Osteoblast (primary cell): ENCODE measurements at regions not wholly inside any gene's neighbourhood (a gene's known extent, or its start where the extent isn't known, plus 50 kb on each side); places are given as distances from the start of the nearest gene placed in this dataset.

Experiments used
- DNase-seq: peaks from one replicate; pipeline ENCODE4 v3.0.0; 2011; ENCODE audit warnings: low spot score, mixed read lengths; ENCODE audit not compliant: insufficient read length; ENCODE audit errors: missing footprints
- H2AFZ ChIP-seq: 2 replicates; pipeline ENCODE4 v1.6.0; 2011; ENCODE audit warnings: mild to moderate bottlenecking, low read length
- H3K27ac ChIP-seq: 2 replicates; pipeline ENCODE4 v1.5.1; 2011; ENCODE audit warnings: mild to moderate bottlenecking, low read depth, low read length, moderate library complexity
- H3K27me3 ChIP-seq: 2 replicates; pipeline ENCODE4 v1.6.0; 2012; ENCODE audit warnings: mild to moderate bottlenecking, control low read depth, inconsistent platforms, low read length, moderate library complexity; ENCODE audit not compliant: insufficient read depth
- H3K36me3 ChIP-seq: 2 replicates; pipeline ENCODE4 v1.5.1; 2011; ENCODE audit warnings: mild to moderate bottlenecking, low read length, control low read depth, moderate library complexity; ENCODE audit not compliant: insufficient read depth
- H3K4me1 ChIP-seq: 2 replicates; pipeline ENCODE4 v1.5.1; 2011; ENCODE audit warnings: mild to moderate bottlenecking, low read length, control low read depth, moderate library complexity; ENCODE audit not compliant: insufficient read depth
- H3K4me2 ChIP-seq: 2 replicates; pipeline ENCODE4 v1.6.0; 2011; ENCODE audit warnings: mild to moderate bottlenecking, low read length; ENCODE audit not compliant: insufficient read depth
- H3K4me3 ChIP-seq: fragments of 200-600 bp; sonication (generic); 3 replicates; pipeline ENCODE4 v1.5.1; 2012; ENCODE audit warnings: mild to moderate bottlenecking, low read length, inconsistent platforms; ENCODE audit not compliant: insufficient read depth
- H3K79me2 ChIP-seq: 2 replicates; pipeline ENCODE4 v1.6.0; 2012; ENCODE audit warnings: mild to moderate bottlenecking, low read length, control low read depth, inconsistent platforms; ENCODE audit not compliant: insufficient read depth
- H3K9me3 ChIP-seq: 2 replicates; pipeline ENCODE4 v1.5.1; 2011; ENCODE audit warnings: low read depth, low read length, control low read depth
- H4K20me1 ChIP-seq: 2 replicates; pipeline ENCODE4 v1.6.0; 2012; ENCODE audit warnings: mild to moderate bottlenecking, low read length, control low read depth; ENCODE audit not compliant: insufficient read depth
- CTCF ChIP-seq: IDR thresholded peaks from 2 replicates; pipeline ENCODE4 v1.5.1; 2011; ENCODE audit warnings: mild to moderate bottlenecking, low read depth, low read length, moderate library complexity; ENCODE audit errors: extremely low read depth

DNA sequence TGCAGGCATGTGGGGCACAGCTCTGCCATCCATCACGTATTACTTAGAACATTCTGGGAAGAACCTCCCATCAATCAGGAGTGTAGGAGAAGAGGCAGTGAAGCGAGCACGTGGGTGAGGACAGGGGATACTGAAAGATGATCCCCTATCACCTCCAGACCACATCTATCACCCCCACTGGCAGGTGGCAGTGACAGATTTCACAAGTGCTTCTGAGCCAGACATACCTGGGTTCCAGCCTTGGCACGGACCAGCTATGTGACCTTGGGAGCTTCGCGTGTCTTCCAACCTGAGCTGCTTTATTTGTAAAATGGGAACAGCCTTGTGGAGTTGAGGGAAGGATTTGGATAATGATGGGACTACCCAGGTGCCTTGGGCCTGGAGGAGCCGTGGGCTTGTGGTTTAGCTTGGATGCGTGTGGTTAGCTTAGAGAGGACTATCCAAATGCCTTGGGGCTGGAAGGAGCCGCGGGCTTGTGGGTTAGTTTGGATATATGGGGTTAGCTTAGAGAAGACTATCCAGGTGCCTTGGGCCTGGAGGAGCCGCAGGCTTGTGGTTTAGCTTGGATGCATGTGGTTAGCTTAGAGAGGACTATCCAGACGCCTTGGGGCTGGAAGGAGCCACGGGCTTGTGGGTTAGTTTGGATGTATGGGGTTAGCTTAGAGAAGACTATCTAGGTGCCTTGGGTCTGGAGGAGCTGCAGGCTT is 206.4 kb downstream of the ENGASE start:
- no peak overlapping the region for H2AFZ ChIP-seq
- TF ChIP-seq CTCF, result no peak
- H3K4me3 ChIP-seq, result no peak overlapping the region
- no peaks in the 10 kb centered on the region for H3K4me1 ChIP-seq
- H3K27me3 ChIP-seq, result peaks cover 6% of the 10 kb centered on the region
- no peaks in the 10 kb centered on the region for H3K79me2 ChIP-seq
- peak; percentile 68 for DNase-seq
- no peak overlapping the region for H3K4me2 ChIP-seq
- H3K36me3 ChIP-seq, result no peaks in the 10 kb centered on the region
- no peak overlapping the region for H3K27ac ChIP-seq
- H4K20me1 ChIP-seq, result no peaks in the 10 kb centered on the region
- H3K9me3 ChIP-seq, result no peaks in the 10 kb centered on the region

DNA sequence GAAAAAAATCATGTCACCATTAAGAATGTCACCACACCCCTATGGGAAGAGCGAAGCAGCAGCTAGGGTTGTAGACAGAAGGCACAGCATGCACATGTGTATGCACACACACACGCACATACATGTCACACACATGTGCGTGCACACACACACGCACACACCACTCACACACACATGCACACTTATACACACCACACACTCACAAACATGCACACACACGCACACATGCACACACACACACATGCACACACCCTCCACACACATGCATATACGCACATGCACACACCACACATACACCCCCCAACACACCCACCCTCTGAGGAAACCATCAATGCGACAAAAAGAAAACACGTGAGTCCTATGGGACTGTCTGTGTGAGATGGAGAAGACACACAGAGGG is 205.4 kb downstream of the ENGASE start:
- Histone ChIP-seq H3K4me2 (no peak overlapping the region), H4K20me1 (no peaks in the 10 kb centered on the region), H3K27me3 (peaks cover 6% of the 10 kb centered on the region), H3K36me3 (no peaks in the 10 kb centered on the region), H3K79me2 (no peaks in the 10 kb centered on the region), H3K27ac (no peak overlapping the region), H2AFZ (no peak overlapping the region), H3K4me1 (no peaks in the 10 kb centered on the region), H3K4me3 (no peak overlapping the region), H3K9me3 (no peaks in the 10 kb centered on the region)
- DNase-seq, result peak; percentile 22
- no peak for TF ChIP-seq CTCF

- DNase-seq, result peak; percentile 31
- Histone ChIP-seq H3K79me2 (no peaks in the 10 kb centered on the region), H2AFZ (no peak overlapping the region), H3K9me3 (no peaks in the 10 kb centered on the region), H3K4me1 (no peaks in the 10 kb centered on the region), H4K20me1 (no peaks in the 10 kb centered on the region), H3K4me3 (no peak overlapping the region), H3K27ac (no peak overlapping the region), H3K27me3 (peaks cover 6% of the 10 kb centered on the region), H3K36me3 (no peaks in the 10 kb centered on the region), H3K4me2 (no peak overlapping the region)
- TF ChIP-seq CTCF, result no peak
Observed at GRCh38 chr17:79279320-79279719, 204.7 kb downstream of the ENGASE start.

GRCh38 chr17:79276821-79277220 is 202.2 kb downstream of the ENGASE start:
- Histone ChIP-seq H3K79me2 (no peaks in the 10 kb centered on the region), H3K27ac (no peak overlapping the region), H4K20me1 (no peaks in the 10 kb centered on the region), H2AFZ (no peak overlapping the region), H3K9me3 (no peaks in the 10 kb centered on the region), H3K27me3 (no peaks in the 10 kb centered on the region), H3K36me3 (no peaks in the 10 kb centered on the region), H3K4me3 (no peak overlapping the region), H3K4me2 (no peak overlapping the region), H3K4me1 (no peaks in the 10 kb centered on the region)
- no peak for TF ChIP-seq CTCF
- no peak for DNase-seq
